ENCODE measurements at regions not wholly inside any gene's neighbourhood (a gene's known extent, or its start where the extent isn't known, plus 50 kb on each side); places are given as distances from the start of the nearest gene placed in this dataset.
"Not testable (repeated sequence)": the region's sequence is repeated elsewhere in the genome, so short reads cannot be mapped to it uniquely, and the experiment has no call there.

GRCh38 chrX:121579016-121579760 lies 531.8 kb downstream of the GLUD2 start:
- intact Hi-C loops (cut with micrococcal nuclease) = loop anchor here (10.0 kb wide), 1 partner anchor 784 kb away; no protein-coding TSS in a partner anchor
- ATAC-seq (no peak), DNase-seq (no peak)

- ATAC-seq (no peak), DNase-seq (no peak)
- intact Hi-C loops (cut with micrococcal nuclease) = no loop called here
These were observed 534.5 kb downstream of the GLUD2 start for GRCh38 chrX:121581885-121582284.

GRCh38 chrX:121585626-121586025 lies 538.2 kb downstream of the GLUD2 start:
- DNase-seq (no peak), ATAC-seq (no peak)
- intact Hi-C loops (cut with micrococcal nuclease) = no loop called here

- no peak for ATAC-seq
- DNase-seq = no peak
- intact Hi-C loops (cut with micrococcal nuclease) = no loop called here
These were observed 545.5 kb downstream of the GLUD2 start for GRCh38 chrX:121592884-121593283.

- no peak for ATAC-seq
- intact Hi-C loops (cut with micrococcal nuclease) = no loop called here
- DNase-seq = no peak
These were observed 550.9 kb downstream of the GLUD2 start for GRCh38 chrX:121598356-121598755.

GRCh38 chrX:121635141-121635540 lies 587.7 kb downstream of the GLUD2 start:
- no peak for DNase-seq
- intact Hi-C loops (cut with micrococcal nuclease) = no loop called here
- ATAC-seq = no peak

- DNase-seq (no peak), ATAC-seq (no peak)
- intact Hi-C loops (cut with micrococcal nuclease) = no loop called here
These were observed 592.4 kb downstream of the GLUD2 start for GRCh38 chrX:121639781-121640180.

- DNase-seq = no peak
- ATAC-seq = no peak
- intact Hi-C loops (cut with micrococcal nuclease) = no loop called here
These were observed 594.1 kb downstream of the GLUD2 start for GRCh38 chrX:121641560-121641959.

- DNase-seq = no peak
- intact Hi-C loops (cut with micrococcal nuclease) = no loop called here
- ATAC-seq = no peak
These were observed 595.0 kb downstream of the GLUD2 start for GRCh38 chrX:121642415-121642814.

- ATAC-seq = no peak
These were observed 602.0 kb downstream of the GLUD2 start for GRCh38 chrX:121649417-121649816.

GRCh38 chrX:121655276-121655675 lies 607.9 kb downstream of the GLUD2 start:
- ATAC-seq = no peak
- DNase-seq = no peak
- intact Hi-C loops (cut with micrococcal nuclease) = no loop called here

More at GRCh38 chrX:121649417-121649816, 602.0 kb downstream of the GLUD2 start:
- intact Hi-C loops (cut with micrococcal nuclease) = no loop called here
- DNase-seq = no peak

- intact Hi-C loops (cut with micrococcal nuclease) = no loop called here
- no peak for DNase-seq
- ATAC-seq = no peak
These were observed 618.8 kb downstream of the GLUD2 start for GRCh38 chrX:121666171-121666570.

GRCh38 chrX:121671649-121672048 lies 624.2 kb downstream of the GLUD2 start:
- no peak for DNase-seq
- no peak for ATAC-seq
- intact Hi-C loops (cut with micrococcal nuclease) = no loop called here

- ATAC-seq; DNase-seq; intact Hi-C loops (cut with micrococcal nuclease): not testable (repeated sequence)
These were observed 661.8 kb downstream of the GLUD2 start for GRCh38 chrX:121709236-121709635.

GRCh38 chrX:121733514-121733913 lies 686.1 kb downstream of the GLUD2 start:
- intact Hi-C loops (cut with micrococcal nuclease) = no loop called here
- DNase-seq (no peak), ATAC-seq (no peak)

- intact Hi-C loops (cut with micrococcal nuclease) = no loop called here
- DNase-seq (no peak), ATAC-seq (no peak)
These were observed 698.7 kb downstream of the GLUD2 start for GRCh38 chrX:121746105-121746504.

GRCh38 chrX:121753602-121754001 lies 706.2 kb downstream of the GLUD2 start:
- intact Hi-C loops (cut with micrococcal nuclease); ATAC-seq; DNase-seq: not testable (repeated sequence)

GRCh38 chrX:121754301-121754700 lies 706.9 kb downstream of the GLUD2 start:
- no peak for ATAC-seq
- intact Hi-C loops (cut with micrococcal nuclease) = no loop called here
- no peak for DNase-seq

- no peak for ATAC-seq
- intact Hi-C loops (cut with micrococcal nuclease) = no loop called here
- no peak for DNase-seq
These were observed 708.1 kb downstream of the GLUD2 start for GRCh38 chrX:121755541-121755940.

GRCh38 chrX:121761845-121762244 lies 714.4 kb downstream of the GLUD2 start:
- ATAC-seq (no peak), DNase-seq (no peak)
- intact Hi-C loops (cut with micrococcal nuclease) = no loop called here

GRCh38 chrX:121763671-121764070 lies 716.3 kb downstream of the GLUD2 start:
- ATAC-seq (no peak), DNase-seq (no peak)
- intact Hi-C loops (cut with micrococcal nuclease) = no loop called here

Data from left ventricle myocardium superior (tissue), 1 donor.